Neural progenitor cell (in vitro differentiated cells): ENCODE measurements at regions not wholly inside any gene's neighbourhood (a gene's known extent, or its start where the extent isn't known, plus 50 kb on each side); places are given as distances from the start of the nearest gene placed in this dataset.

ENCODE experiments used
- EZH2phosphoT487 ChIP-seq: fragments of 200-600 bp; sonication (generic); IDR thresholded peaks from 2 replicates; pipeline ENCODE4 v1.6.1; 2017; ENCODE audit warnings: antibody characterized with exemption
- TF ChIP-seq, protein P1 (sequence below): fragments of 200-600 bp; sonication (generic); IDR thresholded peaks from 2 replicates; pipeline ENCODE4 v1.5.1; 2017; ENCODE audit warnings: antibody characterized with exemption, mild to moderate bottlenecking

DNA sequence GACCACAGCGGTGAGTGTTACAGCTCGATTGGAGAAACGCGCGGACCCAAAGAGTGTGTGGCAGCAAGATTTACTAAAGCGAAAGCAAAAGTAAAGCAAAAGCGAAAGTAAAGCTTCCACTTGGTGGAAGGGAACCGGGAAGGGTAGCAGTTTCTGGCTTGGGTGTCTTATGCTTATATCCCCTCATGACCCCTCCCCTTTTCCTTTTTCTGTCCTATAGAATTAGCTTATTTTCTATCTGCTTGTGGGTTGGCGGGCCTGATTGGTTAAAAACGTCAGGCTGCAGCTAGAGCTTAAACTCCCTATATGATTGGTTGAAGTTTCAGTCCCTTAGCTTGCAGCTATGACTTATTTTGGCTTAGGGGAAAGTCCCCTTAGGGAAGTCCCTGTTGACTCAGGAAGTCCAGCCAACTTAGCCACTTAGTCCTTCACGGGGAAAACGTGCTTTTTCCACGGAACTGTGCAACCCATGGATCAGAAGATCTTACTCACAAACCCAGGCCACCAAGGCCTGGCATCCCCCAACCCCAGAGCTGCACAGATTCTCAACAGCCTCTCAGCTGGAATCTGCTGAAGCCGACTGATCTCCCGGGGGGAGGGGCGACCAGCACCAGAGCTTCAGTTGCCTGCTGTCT, 114.2 kb upstream of the ADAMTS16 start:
- TF ChIP-seq, protein P1, sequence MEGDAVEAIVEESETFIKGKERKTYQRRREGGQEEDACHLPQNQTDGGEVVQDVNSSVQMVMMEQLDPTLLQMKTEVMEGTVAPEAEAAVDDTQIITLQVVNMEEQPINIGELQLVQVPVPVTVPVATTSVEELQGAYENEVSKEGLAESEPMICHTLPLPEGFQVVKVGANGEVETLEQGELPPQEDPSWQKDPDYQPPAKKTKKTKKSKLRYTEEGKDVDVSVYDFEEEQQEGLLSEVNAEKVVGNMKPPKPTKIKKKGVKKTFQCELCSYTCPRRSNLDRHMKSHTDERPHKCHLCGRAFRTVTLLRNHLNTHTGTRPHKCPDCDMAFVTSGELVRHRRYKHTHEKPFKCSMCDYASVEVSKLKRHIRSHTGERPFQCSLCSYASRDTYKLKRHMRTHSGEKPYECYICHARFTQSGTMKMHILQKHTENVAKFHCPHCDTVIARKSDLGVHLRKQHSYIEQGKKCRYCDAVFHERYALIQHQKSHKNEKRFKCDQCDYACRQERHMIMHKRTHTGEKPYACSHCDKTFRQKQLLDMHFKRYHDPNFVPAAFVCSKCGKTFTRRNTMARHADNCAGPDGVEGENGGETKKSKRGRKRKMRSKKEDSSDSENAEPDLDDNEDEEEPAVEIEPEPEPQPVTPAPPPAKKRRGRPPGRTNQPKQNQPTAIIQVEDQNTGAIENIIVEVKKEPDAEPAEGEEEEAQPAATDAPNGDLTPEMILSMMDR, result no peak
- TF ChIP-seq EZH2phosphoT487, result no peak
